Retinal pigment epithelial cell (primary cell): ENCODE measurements at regions not wholly inside any gene's neighbourhood (a gene's known extent, or its start where the extent isn't known, plus 50 kb on each side); places are given as distances from the start of the nearest gene placed in this dataset.
"Not testable (repeated sequence)": the region's sequence is repeated elsewhere in the genome, so short reads cannot be mapped to it uniquely, and the experiment has no call there.

Source experiments
- DNase-seq: peaks from one replicate; pipeline ENCODE4 v3.0.0-alpha.2; 2010; ENCODE audit warnings: low read depth
- H3K4me3 ChIP-seq: 2 replicates; pipeline ENCODE4 v1.5.1; 2011; ENCODE audit warnings: mild to moderate bottlenecking, low read length, control low read depth, moderate library complexity
- CTCF ChIP-seq: conservative IDR thresholded peaks from 2 replicates; pipeline ENCODE4 v1.5.1; 2011; ENCODE audit warnings: low read depth, low read length, control low read depth, inconsistent platforms

- DNase-seq = no peak
- TF ChIP-seq CTCF = no peak
- no peak overlapping the region for H3K4me3 ChIP-seq
These were observed 62.1 kb upstream of the ABHD2 start for GRCh38 chr15:89026167-89026566.

- H3K4me3 ChIP-seq = no peak overlapping the region
- TF ChIP-seq CTCF = no peak
- DNase-seq = no peak
These were observed 60.2 kb upstream of the ABHD2 start for GRCh38 chr15:89028036-89028435.

- TF ChIP-seq CTCF = no peak
- no peak for DNase-seq
These were observed 57.9 kb upstream of the ABHD2 start for GRCh38 chr15:89030311-89030710.

GRCh38 chr15:89031637-89032285, 56.5 kb upstream of the ABHD2 start:
- not testable (repeated sequence) for H3K4me3 ChIP-seq, DNase-seq

More at GRCh38 chr15:89030311-89030710, 57.9 kb upstream of the ABHD2 start:
- no peak overlapping the region for H3K4me3 ChIP-seq

- no peak overlapping the region for H3K4me3 ChIP-seq
- DNase-seq = no peak
- TF ChIP-seq CTCF = peak; percentile 53
These were observed 54.0 kb upstream of the ABHD2 start for GRCh38 chr15:89034305-89034704.

GRCh38 chr15:89035150-89035549, 53.1 kb upstream of the ABHD2 start:
- no peak for TF ChIP-seq CTCF
- no peak overlapping the region for H3K4me3 ChIP-seq
- no peak for DNase-seq

GRCh38 chr15:89035658-89036057, 52.6 kb upstream of the ABHD2 start:
- no peak for DNase-seq
- H3K4me3 ChIP-seq = no peak overlapping the region
- TF ChIP-seq CTCF = no peak

GRCh38 chr15:89038146-89038545, 50.1 kb upstream of the ABHD2 start:
- no peak for TF ChIP-seq CTCF
- no peak for DNase-seq
- H3K4me3 ChIP-seq = no peak overlapping the region
